DND-41 (cell line): ENCODE measurements at regions not wholly inside any gene's neighbourhood (a gene's known extent, or its start where the extent isn't known, plus 50 kb on each side); places are given as distances from the start of the nearest gene placed in this dataset.

Source experiments
- EZH2 ChIP-seq: IDR thresholded peaks from 3 replicates; pipeline ENCODE4 v1.6.1; 2012; ENCODE audit warnings: borderline replicate concordance, low read depth, mild to moderate bottlenecking, moderate library complexity, low read length, inconsistent platforms; ENCODE audit not compliant: severe bottlenecking
- TF ChIP-seq, protein P1 (sequence below): IDR thresholded peaks from 2 replicates; pipeline ENCODE4 v1.5.1; 2012; ENCODE audit warnings: borderline replicate concordance, low read length, moderate library complexity, mild to moderate bottlenecking; ENCODE audit not compliant: poor library complexity, severe bottlenecking; ENCODE audit errors: extremely low read depth

DNA sequence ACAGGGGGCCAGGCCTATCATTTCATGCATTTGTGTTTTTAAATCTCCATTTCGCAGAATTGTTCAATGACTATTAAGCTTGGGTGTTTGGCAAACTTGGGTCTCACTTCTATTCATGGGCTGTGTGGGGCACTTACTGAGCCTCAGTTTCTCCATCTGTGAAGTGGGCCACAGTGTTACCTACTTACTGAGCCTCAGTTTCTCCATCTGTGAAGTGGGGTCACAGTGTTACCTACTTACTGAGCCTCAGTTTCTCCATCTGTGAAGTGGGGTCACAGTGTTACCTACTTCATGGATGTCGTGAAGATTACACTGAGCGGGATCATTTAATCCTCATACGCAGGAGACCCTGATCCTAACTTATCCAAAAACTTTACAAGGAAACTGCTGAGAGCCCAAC, 115.1 kb upstream of the STX18 start:
- TF ChIP-seq, protein P1, sequence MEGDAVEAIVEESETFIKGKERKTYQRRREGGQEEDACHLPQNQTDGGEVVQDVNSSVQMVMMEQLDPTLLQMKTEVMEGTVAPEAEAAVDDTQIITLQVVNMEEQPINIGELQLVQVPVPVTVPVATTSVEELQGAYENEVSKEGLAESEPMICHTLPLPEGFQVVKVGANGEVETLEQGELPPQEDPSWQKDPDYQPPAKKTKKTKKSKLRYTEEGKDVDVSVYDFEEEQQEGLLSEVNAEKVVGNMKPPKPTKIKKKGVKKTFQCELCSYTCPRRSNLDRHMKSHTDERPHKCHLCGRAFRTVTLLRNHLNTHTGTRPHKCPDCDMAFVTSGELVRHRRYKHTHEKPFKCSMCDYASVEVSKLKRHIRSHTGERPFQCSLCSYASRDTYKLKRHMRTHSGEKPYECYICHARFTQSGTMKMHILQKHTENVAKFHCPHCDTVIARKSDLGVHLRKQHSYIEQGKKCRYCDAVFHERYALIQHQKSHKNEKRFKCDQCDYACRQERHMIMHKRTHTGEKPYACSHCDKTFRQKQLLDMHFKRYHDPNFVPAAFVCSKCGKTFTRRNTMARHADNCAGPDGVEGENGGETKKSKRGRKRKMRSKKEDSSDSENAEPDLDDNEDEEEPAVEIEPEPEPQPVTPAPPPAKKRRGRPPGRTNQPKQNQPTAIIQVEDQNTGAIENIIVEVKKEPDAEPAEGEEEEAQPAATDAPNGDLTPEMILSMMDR: no peak
- no peak for TF ChIP-seq EZH2
